ENCODE measurements at regions not wholly inside any gene's neighbourhood (a gene's known extent, or its start where the extent isn't known, plus 50 kb on each side); places are given as distances from the start of the nearest gene placed in this dataset.

GRCh38 chr2:8086796-8087479, 594.9 kb upstream of the ID2 start:
- POLR2A ChIA-PET: no interaction called here
- TF ChIP-seq CTCF (IDR thresholded peaks at IDR 0.05; ENCODE audit: control extremely low read depth, extremely low read depth, low read depth, missing control alignments): no peak
- DNase-seq (ENCODE audit: extremely low spot score): no peak
- CTCF ChIA-PET: no interaction called here

GRCh38 chr2:8087480-8087840, 594.4 kb upstream of the ID2 start:
- ChIA-PET CTCF (no interaction called here), POLR2A (no interaction called here)
- no peak for TF ChIP-seq CTCF (IDR thresholded peaks at IDR 0.05; ENCODE audit: control extremely low read depth, extremely low read depth, low read depth, missing control alignments)
- no peak for DNase-seq (ENCODE audit: extremely low spot score)

- no peak for TF ChIP-seq CTCF (IDR thresholded peaks at IDR 0.05; ENCODE audit: control extremely low read depth, extremely low read depth, low read depth, missing control alignments)
- ChIA-PET CTCF (no interaction called here), POLR2A (no interaction called here)
- DNase-seq (ENCODE audit: extremely low spot score): no peak
These were observed 593.0 kb upstream of the ID2 start for GRCh38 chr2:8088810-8089209.

GRCh38 chr2:8089596-8089995, 592.3 kb upstream of the ID2 start:
- ChIA-PET POLR2A (no interaction called here), CTCF (interaction anchor here (1.3 kb wide), 1 partner anchor 10 kb away, joined by 3 read pairs; no protein-coding TSS in a partner anchor)
- no peak for DNase-seq (ENCODE audit: extremely low spot score)
- TF ChIP-seq CTCF (IDR thresholded peaks at IDR 0.05; ENCODE audit: control extremely low read depth, extremely low read depth, low read depth, missing control alignments): no peak

- CTCF ChIA-PET: interaction anchor here (1.3 kb wide), 1 partner anchor 8 kb away, joined by 3 read pairs; no protein-coding TSS in a partner anchor
- no peak for DNase-seq (ENCODE audit: extremely low spot score)
- no peak for TF ChIP-seq CTCF (IDR thresholded peaks at IDR 0.05; ENCODE audit: control extremely low read depth, extremely low read depth, low read depth, missing control alignments)
- POLR2A ChIA-PET: no interaction called here
These were observed 590.8 kb upstream of the ID2 start for GRCh38 chr2:8090748-8091700.

GRCh38 chr2:8094526-8094925, 587.3 kb upstream of the ID2 start:
- no peak for DNase-seq (ENCODE audit: extremely low spot score)
- TF ChIP-seq CTCF (IDR thresholded peaks at IDR 0.05; ENCODE audit: control extremely low read depth, extremely low read depth, low read depth, missing control alignments): no peak
- ChIA-PET POLR2A (no interaction called here), CTCF (interaction anchor here (0.9 kb wide), 1 partner anchor 394 kb away, joined by 3 read pairs; no protein-coding TSS in a partner anchor)
